ENCODE measurements at regions not wholly inside any gene's neighbourhood (a gene's known extent, or its start where the extent isn't known, plus 50 kb on each side); places are given as distances from the start of the nearest gene placed in this dataset.

GRCh38 chr6:85948481-85948880 is 305.8 kb upstream of the SYNCRIP start (continued):
- TF ChIP-seq STAT6 (CRISPR knock-in tag; IDR thresholded peaks at IDR 0.05; ENCODE audit: borderline replicate concordance): no peak

- BruUV-seq (replicated peaks): no TSS peak
- Histone ChIP-seq H3K79me2 (ENCODE audit: insufficient read depth, low read length) (no peaks in the 10 kb centered on the region), H2AFZ (ENCODE audit: low read length) (no peak overlapping the region), H3K9ac (ENCODE audit: insufficient read depth, low read depth, low read length) (no peak overlapping the region), H3K27me3 (ENCODE audit: control insufficient read depth in 1 of 2, insufficient read depth in 2 of 2, low read length in 2 of 2) (no peaks in the 10 kb centered on the region), H4K20me1 (ENCODE audit: insufficient read depth, low read length) (no peaks in the 10 kb centered on the region), H3K27ac (ENCODE audit: extremely low read length, insufficient read depth, low read length) (no peak overlapping the region), H3K4me3 (replicated peaks in 1 of 3; ENCODE audit: insufficient read depth in 1 of 3, low read depth in 2 of 3, low read length in 3 of 3) (no peak overlapping the region), H3K4me1 (ENCODE audit: insufficient read depth, low read length) (no peaks in the 10 kb centered on the region), H3K4me2 (ENCODE audit: low read depth, low read length) (no peak overlapping the region), H3K9me3 (ENCODE audit: low read length) (no peaks in the 10 kb centered on the region), H3K36me3 (replicated peaks in 1 of 2; ENCODE audit: control insufficient read depth in 1 of 2, insufficient read depth in 2 of 2, low read length in 2 of 2) (no peaks in the 10 kb centered on the region)
- ChIA-PET POLR2A (no interaction called here), CTCF (ENCODE audit: low intra/inter-chr PET ratio, low total read pairs) (no interaction called here)
- FAIRE-seq: no peak
- in situ Hi-C loops (cut with HindIII; ENCODE audit: extremely low pct_ligation_motif_present, low pct_unique_long_range_greater_than_20kb): no loop called here
- no peak for ATAC-seq
- intact Hi-C loops (cut with micrococcal nuclease; ENCODE audit: unreplicated experiment): no loop called here
- WGBS (ENCODE audit: low lambda C conversion rate): 3% methylated on average over 6 of the region's 6 CpGs
- no peak for DNase-seq (ENCODE audit: low spot score)
- TF ChIP-seq DRAP1 (CRISPR knock-in tag; IDR thresholded peaks at IDR 0.05): no peak
- TF ChIP-seq ZSCAN31 (CRISPR knock-in tag; IDR thresholded peaks at IDR 0.05; ENCODE audit: low read depth): no peak
- no peak for TF ChIP-seq FOXC1 (CRISPR knock-in tag; IDR thresholded peaks at IDR 0.05; ENCODE audit: borderline replicate concordance)
- no peak for TF ChIP-seq TARDBP (CRISPR knock-in tag; IDR thresholded peaks at IDR 0.05)
- no peak for TF ChIP-seq ZNF792 (CRISPR knock-in tag; IDR thresholded peaks at IDR 0.05)
- TF ChIP-seq ZBTB42 (CRISPR knock-in tag; IDR thresholded peaks at IDR 0.05): no peak
- no peak for TF ChIP-seq FOXA1 (IDR thresholded peaks at IDR 0.05)
- no peak for TF ChIP-seq FOXA1 (CRISPR knock-in tag; IDR thresholded peaks at IDR 0.05)
- TF ChIP-seq KLF6 (CRISPR knock-in tag; IDR thresholded peaks at IDR 0.05): no peak
Measured at GRCh38 chr6:85945459-85946185, 302.9 kb upstream of the SYNCRIP start.
